NCI-H345 treated with DMSO at 0.1 percent for 48 hours (cell line): ENCODE measurements at regions not wholly inside any gene's neighbourhood (a gene's known extent, or its start where the extent isn't known, plus 50 kb on each side); places are given as distances from the start of the nearest gene placed in this dataset.

Source experiments
- DNase-seq: peaks from one replicate; lab custom pipeline; 2025; ENCODE audit not compliant: unreplicated experiment; lab: John Stamatoyannopoulos, UW

DNA sequence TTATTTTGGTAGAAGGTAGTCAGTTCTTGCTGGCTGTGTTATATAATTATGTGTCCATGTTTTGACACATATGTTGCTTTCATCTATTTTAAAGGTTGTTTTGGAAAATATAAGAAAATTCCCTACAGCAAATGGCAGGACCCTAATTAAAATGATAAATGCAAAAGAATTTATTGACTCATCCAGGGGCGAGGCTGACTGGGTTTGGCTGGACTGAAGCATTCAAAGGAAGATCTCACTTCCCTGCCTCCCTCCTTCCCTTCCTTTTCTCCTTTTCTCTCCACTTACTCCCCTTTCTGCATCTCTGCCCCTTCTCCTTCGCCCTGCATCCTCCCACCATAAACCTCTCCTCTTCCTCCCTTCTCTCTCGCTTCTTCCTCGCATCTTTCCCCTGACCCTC lies 129.6 kb downstream of the SNAPC1 start:
- DNase-seq: no peak

DNA sequence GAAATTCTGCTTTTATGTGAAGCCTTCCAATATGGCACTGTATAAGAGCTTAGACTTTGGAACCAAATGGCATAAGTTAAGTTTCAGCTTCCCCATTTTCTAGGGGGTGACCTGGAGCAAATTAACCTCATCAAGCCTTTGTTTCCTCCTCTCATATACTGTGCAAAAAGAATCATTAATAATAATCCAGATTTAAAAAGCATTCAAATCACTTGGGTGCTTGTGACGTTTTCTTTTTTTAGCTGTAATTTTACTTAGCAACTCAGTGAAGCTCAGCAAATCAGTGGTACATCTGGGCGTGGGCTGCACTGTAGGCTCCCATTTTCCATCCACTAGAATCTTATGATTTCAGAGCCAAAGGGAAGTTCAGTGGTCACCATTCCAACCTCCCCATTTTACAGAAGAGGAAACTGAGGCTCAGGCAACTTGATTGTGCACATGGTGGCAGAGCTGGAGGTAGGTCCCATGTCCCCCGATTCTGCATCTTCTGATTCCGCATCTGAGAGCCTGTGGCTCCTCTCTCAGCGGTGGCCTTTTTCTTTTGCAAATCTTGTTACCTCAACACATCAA lies 131.2 kb downstream of the SNAPC1 start:
- no peak for DNase-seq

DNA sequence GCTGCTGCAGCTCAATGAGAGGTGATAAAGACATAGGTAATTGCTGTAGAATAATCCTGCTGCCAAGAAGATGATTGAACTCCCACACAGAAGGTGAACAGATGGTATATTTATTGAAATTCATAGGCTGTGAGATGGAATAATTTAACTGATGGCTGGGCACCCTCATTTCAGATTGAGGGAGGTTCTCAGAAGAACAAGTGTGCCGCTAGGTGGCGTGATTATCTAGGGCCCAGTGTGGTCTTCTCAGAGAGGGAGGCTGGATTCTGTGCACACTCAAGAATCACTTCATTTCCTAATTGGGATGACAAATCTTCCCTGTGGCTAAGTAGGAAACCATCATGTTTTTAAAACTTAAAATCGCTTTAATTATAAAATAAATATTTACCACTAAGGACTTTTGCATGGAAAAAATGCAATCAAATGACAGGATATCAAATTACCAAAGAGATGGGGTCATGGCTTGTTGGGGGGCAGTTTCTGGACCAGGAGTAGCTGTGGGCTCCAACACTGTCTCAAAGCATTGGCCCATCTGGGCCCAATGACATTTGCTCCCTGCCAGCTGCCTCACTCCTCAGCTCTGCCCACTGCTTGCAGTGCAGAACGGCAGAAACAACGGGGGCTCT lies 132.3 kb downstream of the SNAPC1 start:
- peak; percentile 36 for DNase-seq

DNA sequence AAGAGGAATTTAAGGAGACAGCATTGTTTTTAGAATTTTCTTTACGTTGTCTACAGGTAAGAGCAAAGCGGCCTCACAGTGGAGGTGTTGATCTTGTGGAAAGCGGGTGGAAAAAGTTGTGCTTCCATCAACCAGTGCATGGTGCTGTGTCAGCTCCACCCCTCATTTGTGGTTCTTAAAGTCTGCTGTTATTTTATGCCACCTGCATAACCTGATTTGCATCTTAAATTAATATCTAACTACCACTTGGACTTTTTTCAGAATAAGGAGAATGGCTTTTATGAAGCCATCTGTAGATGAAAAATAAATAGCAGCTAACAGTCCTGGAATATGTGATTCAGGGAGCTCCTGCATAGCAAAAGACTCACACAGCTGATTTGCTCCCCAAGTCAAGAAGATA lies 135.1 kb downstream of the SNAPC1 start:
- DNase-seq: no peak

DNA sequence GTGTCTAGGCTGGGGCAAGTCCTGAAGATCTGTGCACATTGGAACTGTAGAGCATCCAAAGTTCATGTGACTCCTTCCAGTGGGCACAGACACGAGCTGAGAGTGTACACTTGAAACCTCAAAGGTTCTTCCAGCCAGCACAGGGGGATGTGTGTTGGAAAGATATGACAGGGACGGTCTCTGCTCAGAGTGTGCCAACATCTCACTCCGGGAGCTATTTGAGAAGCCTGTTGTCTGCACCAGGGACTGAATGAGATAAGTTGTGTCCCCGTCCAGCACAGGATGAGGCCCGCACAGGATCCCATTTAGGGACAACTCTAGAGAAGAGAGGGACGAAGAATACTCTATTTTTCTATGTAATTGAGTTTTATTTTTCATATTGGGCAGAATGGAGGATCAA lies 136.3 kb downstream of the SNAPC1 start:
- DNase-seq: no peak

DNA sequence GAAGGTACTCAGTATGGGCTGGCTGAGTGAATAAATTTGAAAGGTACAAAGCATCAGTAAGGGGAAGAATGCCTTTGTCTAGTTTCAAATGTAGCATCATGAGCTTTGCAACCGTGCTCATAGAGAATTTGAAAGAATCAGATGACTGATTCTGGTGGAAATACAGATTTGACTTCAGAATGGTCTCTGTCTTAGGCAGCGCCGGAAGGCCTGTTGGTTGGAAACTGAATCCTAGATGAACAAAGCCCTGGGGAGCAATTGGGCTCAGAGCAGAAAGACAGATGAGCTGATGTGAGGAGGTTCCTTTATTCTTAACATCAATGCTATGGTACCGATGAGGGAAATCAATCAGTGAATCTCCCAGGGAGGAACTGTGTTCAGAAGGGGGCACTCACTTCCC lies 137.3 kb downstream of the SNAPC1 start:
- DNase-seq: no peak

DNA sequence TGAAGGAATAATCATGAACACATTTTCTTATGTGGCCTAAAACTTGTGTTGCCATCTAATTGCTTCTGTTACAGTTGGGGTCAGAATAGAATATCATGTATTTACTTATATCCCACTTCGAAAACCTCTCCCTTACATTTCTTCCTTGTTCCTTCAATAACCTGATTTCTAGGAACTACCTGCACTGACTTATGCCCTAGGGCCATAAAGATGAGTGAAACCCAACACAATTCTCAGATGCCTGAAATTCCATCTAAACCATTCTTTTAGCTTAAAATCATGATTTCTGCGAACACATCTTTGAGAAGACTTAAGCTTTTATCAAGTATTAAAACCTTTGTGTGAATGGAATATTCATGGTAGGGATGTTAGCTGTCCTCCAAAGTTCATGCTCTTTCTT lies 142.7 kb downstream of the SNAPC1 start:
- DNase-seq: no peak

DNA sequence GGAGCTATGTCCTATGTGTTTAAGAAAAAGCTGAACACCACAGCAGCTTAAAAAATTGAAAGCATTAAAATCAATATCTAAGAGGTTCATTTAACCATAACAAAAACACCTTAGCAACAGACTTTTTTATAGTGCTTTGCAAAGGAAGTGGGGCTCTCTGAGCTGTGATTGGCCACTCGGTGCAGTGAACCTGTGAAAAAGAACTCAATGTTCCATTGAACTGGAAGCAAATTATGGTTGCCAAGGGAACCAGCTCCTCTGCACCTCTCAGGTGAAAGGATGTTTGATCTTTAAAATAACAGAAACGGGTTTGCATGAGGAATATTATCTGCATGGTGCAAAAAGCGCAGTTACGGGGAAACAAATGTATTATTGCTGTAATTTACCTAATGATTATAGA lies 149.4 kb downstream of the SNAPC1 start:
- DNase-seq: no peak

DNA sequence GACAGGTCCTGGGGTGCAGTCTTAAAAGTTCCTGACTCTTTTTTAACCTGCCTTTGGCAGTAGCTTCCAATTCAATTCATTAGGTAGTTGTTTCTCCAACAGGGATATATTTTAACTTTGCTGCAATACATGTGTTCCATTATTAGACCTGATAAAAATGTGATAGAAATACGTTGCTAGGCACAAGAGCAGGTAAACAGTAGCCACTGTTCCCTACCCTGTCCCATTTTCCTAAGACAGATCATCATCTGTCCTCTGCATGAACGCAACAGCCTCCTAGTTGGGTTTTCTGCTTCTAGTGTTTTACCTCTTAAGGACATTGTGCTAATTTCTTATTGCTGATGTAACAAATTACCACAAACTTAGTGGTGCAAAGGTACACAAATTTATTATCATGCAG lies 156.8 kb downstream of the SNAPC1 start:
- no peak for DNase-seq

DNA sequence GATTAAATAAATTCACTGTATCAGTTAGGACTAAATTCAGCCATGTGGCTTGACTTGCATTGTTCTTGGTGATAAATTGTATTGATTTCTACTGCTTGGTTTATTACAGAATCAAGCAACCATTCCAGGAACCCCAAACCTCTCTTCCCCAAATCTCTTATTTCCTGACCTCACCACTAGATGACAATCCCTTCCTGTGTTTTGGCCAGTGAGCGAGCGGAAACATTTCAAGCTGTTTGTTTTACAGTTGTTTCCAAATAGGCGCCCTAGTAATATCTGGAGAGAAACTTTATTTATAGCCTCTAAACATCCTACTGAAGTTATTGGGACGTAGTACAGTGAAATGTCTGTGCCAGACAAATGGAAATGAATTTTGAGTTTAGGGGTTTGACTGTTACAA lies 161.1 kb downstream of the SNAPC1 start:
- no peak for DNase-seq

DNA sequence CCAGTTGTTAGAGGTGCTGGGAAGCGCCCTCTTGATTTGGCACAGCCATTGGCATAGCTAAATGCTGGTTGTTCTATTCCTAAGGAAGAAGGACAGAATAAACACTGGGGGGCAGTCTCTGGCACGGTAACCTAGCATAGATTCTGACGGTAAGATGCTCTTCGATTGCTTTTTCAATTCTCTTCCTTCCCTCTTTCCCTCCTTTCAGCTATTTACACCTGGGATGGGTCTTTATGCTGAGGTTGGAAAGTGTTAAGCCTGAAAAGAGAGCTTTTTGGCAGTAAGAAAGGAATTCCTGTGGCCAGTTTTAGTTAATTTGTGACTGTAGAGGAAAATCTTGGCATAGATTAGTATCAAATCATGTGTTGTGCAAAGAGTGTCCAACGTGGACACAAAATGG lies 162.8 kb downstream of the SNAPC1 start:
- DNase-seq: no peak

DNA sequence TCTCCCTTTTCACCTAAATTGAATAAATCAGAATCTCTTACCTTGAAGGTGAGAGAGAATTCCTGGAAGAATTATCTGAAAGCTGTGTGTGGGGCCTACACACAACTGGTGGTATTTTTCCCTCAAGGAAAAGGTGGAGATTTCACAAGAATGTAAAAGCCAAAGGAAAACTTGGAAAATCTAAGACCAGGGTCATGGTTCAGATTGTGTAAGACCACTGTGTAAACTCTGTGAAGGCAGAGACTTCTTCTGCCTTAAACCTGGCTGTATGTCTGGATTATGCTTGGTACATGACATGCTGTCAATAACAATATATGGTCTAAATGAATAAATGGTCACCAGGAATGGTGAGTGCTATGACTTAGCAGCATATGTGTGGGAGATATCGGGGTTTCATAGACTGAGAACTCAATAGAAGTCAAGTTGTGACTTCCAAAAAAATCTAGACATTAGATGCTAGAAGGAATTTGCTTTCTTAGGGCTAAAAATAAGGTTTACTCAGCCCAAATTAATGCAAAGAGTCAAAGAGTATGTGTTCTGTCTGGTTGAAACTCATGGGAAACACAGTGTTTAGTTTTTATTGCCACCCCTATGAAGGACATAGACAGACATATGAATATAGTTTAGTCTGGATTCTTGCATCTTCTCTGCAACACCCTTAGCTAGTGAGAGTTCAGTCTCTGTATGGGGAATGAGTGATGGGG lies 163.7 kb downstream of the SNAPC1 start:
- no peak for DNase-seq

DNA sequence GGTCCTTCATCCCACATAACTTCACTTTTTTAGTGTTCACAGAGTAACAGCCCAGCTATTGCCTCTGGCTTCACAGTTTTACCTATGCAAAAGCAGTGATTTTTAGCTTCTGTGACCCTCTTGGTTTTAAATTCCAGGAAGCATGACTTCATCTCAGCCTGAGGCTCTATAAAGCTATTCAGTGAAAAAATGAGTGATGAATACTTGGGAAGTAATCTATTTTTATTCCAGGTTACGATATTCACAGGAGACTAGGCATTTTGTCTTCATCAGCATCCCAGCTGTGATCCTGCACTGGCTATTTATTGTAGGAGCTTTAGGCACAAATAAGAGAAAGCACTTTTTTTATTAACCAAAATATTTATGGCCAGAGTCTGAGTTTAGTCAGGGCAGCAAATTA lies 164.8 kb downstream of the SNAPC1 start:
- DNase-seq: no peak

DNA sequence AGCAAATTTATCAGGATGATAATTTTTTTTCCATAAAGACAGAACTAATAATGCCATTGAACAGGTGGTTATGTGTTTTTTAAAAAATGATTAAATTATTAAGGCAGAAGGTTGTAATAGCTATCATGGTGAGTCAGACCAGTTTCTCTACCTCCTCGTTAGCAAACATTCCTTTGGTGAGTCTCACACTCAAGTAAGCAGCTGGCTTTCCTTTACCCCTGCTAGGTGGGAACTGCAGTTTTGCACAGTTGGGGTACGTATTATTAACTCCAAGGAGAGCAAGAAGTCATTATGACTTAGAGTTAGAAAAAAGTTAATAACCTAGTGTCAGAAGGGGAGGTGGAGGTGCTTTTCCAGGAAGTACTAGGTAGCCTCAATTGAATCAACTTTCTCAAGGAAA lies 165.3 kb downstream of the SNAPC1 start:
- no peak for DNase-seq

DNA sequence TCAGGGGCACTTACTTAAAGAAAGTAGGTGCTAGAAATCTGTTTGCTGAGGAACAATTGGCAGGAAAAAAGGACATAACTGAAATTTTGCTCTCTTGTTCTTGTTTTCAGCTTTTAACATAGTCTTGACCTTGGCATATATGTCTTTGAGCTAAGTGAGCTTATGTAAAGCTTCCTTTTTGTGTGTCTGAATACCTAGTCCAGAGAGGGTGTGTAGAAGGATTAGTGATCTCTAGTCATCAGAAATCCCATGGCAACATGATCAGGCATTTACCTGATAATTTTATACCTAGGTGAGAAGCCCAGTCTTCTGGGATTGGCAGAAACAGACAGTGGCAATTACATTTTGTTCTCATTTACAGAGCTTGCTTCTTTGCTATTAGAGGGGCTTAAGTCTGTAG lies 166.1 kb downstream of the SNAPC1 start:
- no peak for DNase-seq

DNA sequence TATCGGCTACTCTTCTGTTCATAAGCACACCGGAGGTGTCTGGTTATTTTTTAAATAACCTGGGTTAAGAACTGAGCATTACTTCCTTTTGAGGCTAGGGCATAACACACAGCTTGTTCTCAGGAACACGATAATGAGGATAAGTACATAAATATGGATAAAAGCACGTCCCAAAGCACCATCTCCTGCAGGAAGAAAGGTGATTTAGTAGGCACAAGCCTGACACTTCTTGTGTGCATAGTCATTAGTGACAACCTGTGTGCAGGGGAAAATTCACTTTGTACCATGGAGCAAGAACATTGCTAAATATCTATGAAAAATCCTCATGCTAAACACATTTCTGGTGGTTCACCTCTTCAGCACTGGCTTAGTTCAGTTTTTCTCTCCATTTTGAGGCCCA lies 166.5 kb downstream of the SNAPC1 start:
- DNase-seq: no peak

DNA sequence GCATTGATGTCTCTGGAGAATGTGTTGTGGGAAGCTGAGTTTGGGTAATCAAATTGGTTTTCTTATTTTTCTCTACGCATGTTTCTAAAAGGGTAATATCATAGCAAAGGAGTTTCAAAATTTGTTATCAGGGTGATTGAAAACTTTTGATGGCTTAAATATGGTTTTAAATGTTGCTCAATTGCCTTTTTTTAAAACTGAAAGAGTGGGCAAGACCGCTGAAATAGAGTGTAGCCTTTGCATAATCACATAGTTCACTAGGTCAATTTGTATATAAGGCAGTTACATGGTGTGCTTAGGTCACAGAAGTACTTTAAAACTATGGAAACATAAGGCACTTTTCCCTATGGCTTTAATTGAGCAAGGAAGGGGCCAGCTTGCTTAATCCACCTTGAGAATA lies 167.4 kb downstream of the SNAPC1 start:
- no peak for DNase-seq

DNA sequence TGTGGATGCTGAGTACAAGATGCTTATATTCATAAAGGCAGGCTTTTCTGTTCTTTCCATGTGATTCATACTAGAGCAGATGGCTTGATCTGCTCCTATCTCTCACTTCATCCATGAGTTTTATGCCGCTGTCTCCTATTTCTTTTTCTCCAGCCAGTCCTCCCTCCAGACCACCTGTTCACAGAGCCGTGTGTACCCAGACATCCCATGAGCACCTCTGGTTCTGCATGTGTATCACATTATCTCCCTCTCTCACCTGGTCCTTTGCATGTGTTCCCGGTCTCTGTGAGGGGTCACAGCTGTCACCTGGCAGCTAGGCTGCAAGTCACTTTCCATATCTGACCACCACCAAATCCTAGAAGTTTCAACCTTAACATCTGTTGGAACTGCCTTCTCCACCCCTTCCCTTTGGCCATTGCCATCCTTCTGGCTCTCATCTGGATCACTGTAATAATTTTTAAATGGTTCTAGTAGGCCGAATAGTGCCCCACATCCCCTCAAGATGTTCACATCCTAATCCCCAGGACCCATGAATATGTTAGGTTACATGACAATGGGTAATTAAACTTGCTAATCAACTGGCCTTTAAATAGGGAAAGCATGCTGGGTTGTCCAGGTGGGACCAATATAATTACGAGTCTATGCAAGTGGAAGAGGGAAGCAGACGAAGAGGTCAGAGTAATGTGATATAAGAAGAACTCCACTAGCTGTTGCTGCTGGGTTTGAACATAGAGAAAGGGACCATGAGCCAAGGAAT lies 168.1 kb downstream of the SNAPC1 start:
- no peak for DNase-seq

DNA sequence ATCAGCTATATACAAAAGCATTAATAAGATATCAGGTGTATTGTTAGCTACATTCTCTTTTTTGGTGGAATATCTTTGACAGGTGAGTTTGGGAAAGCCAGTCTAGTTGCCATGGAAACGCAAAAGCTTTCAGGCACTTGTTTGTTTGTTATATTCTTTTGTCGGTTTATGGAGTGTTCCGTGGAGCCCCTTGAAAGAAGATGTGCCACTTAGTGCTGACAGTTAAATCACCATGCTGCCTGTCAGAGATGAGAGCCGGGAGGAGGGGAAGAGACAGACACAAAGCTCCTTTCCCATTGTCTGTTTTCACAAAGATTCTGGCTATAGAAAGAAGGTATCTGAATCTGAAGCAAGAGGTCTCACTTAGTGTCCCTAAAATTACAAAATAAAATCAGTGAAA lies 170.8 kb downstream of the SNAPC1 start:
- peak; percentile 4 for DNase-seq

DNA sequence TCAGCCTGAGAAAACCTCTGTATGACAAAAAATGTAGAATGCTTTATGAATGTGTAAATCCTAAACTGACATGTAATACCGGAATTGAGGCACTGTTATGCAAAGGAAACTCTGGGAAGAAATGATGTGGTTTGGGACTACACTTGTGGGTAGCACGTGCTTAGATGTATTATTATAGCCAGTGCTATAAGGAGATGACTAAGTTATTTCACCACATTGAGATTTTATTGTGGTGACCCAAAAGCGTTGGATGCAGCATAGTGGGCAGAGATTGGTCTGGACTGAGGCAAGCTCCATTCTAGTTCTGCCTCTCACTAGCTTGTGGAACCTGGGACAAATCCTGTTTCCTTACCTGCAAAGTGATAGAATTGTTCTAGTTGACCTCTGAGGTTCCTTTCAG lies 172.2 kb downstream of the SNAPC1 start:
- no peak for DNase-seq

DNA sequence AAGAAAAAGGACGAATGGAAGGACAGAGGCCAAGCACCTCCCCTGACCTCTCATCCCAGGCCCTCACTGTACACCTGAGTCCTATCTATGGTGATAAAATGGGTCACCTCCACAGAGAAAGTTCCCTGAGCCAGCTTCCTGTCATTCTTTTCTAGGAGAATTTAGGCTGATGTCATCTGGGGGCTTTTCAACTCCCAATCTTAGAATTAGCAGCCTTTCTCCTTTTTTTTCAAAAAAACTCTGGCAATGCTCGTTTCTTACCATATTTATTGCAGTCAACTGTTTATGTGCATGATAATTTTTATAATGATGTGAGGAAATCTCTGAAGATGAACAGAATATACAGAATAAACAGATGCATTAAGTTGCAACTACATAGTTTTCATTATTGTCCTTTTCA lies 177.6 kb downstream of the SNAPC1 start:
- DNase-seq: no peak
